Omental fat pad (tissue), 3 donors: ENCODE measurements at regions not wholly inside any gene's neighbourhood (a gene's known extent, or its start where the extent isn't known, plus 50 kb on each side); places are given as distances from the start of the nearest gene placed in this dataset.

Experiments used
- ATAC-seq: fragments of 150-250 bp; one replicate; pipeline ENCODE4 v1.9.1; 2016; ENCODE audit warnings: mild to moderate bottlenecking, moderate library complexity; ENCODE audit not compliant: low FRiP score
- DNase-seq: peaks from one replicate; pipeline ENCODE4 v3.0.0-alpha.2; 2019; ENCODE audit warnings: low spot score
- TF ChIP-seq, protein P1 (sequence below), 3 donors: fragments of 450-650 bp; IDR thresholded peaks; one replicate each; pipeline ENCODE4 v1.5.1; 2016 to 2017; ENCODE audit warnings: antibody characterized with exemption in 3 of 3, mild to moderate bottlenecking in 3 of 3, moderate library complexity in 2 of 3

DNA sequence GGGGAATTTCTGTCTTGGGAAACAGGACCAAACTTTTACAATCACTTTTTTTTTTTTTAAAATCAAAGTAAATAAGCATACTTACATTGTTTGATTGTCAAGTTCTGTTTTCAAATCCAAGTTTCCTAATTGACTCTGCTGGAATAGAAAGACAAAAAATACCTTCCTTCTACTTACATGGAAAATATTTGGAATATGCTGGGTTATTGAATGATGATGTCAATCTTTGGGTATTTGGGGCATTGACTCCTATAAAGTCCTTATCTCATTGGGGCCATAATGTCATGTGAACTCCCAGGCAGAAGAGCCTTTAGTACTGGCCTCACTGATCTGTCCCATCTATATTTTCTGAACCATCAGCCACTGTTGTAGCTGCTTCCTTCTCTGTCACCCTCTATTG, 122.6 kb upstream of the NOX3 start:
- ATAC-seq (no peak), DNase-seq (no peak)
- TF ChIP-seq, protein P1, sequence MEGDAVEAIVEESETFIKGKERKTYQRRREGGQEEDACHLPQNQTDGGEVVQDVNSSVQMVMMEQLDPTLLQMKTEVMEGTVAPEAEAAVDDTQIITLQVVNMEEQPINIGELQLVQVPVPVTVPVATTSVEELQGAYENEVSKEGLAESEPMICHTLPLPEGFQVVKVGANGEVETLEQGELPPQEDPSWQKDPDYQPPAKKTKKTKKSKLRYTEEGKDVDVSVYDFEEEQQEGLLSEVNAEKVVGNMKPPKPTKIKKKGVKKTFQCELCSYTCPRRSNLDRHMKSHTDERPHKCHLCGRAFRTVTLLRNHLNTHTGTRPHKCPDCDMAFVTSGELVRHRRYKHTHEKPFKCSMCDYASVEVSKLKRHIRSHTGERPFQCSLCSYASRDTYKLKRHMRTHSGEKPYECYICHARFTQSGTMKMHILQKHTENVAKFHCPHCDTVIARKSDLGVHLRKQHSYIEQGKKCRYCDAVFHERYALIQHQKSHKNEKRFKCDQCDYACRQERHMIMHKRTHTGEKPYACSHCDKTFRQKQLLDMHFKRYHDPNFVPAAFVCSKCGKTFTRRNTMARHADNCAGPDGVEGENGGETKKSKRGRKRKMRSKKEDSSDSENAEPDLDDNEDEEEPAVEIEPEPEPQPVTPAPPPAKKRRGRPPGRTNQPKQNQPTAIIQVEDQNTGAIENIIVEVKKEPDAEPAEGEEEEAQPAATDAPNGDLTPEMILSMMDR (IDR thresholded peaks at IDR 0.05), result no peak

DNA sequence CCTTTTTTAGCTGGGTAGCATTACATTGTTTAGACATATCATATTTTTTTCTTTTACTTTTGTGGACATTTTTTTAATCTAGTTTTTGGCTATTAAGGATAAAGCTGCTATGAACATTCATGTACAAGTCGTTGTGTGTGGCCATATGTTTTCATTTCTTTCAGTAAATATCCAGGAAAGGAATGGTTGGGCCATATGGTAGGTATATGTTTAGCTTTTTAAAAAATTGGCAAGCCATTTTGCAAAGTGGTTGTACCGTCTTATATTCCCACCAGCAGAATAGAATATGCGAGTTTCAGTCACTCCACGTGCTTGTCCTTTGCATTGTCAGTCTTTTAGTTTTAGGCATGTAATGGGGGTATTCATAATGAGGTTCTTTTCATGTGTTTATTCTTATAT, 106.3 kb upstream of the NOX3 start:
- ATAC-seq (no peak), DNase-seq (no peak)
- TF ChIP-seq, protein P1 (IDR thresholded peaks at IDR 0.05), result no peak

DNA sequence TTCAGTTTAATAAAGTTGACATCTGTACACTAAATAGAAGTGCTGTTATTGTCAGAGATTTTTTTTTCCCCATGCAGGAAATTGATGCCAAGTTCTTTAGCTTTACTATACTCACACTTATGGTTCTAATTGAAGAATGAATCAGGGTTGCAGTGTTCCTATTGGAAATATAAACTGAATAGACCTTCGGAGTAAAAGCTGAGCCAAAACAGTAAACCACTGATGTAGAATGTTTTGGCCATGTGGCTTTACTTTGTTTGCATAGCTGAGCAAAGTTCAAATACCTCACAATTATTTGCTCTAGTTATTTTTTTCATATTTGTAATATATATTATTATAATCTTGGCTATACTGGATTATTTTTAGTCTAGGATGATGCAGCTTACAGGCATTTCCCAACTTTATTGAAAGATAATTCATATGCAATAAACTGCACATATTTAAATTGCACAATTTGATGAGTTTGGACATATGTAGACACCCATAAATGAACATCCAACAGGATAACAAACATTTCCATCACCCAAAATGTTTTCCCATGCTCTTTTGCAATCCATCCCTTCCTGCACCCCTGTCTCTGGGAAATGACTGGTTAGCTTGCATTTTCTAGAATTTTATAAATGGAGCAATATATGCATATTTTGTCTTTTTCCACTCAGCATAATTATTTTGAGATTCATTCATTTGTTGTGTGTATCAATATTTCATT, 105.8 kb upstream of the NOX3 start:
- DNase-seq (no peak), ATAC-seq (no peak)
- TF ChIP-seq, protein P1 (IDR thresholded peaks at IDR 0.05), result no peak

DNA sequence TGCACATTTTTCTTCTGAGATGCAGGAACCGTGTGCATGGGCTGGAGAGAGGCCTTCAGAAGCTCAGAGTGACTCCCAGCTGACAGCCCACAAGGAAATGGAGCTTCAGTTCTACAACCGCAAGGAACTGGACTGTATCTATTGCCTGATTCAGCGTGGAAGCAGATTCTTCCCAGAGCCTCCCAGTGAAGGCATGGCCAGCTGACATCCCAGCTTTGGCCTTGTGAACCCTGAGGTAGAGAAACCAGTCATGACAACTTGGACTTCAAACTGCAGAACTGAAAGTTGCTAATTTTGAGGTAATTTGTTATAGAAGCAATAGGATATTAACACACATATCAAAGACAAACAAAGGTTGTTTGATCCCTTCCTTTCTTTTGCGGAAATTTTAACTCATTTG, 94.3 kb upstream of the NOX3 start:
- ATAC-seq (no peak), DNase-seq (no peak)
- TF ChIP-seq, protein P1 (IDR thresholded peaks at IDR 0.05), result no peak

DNA sequence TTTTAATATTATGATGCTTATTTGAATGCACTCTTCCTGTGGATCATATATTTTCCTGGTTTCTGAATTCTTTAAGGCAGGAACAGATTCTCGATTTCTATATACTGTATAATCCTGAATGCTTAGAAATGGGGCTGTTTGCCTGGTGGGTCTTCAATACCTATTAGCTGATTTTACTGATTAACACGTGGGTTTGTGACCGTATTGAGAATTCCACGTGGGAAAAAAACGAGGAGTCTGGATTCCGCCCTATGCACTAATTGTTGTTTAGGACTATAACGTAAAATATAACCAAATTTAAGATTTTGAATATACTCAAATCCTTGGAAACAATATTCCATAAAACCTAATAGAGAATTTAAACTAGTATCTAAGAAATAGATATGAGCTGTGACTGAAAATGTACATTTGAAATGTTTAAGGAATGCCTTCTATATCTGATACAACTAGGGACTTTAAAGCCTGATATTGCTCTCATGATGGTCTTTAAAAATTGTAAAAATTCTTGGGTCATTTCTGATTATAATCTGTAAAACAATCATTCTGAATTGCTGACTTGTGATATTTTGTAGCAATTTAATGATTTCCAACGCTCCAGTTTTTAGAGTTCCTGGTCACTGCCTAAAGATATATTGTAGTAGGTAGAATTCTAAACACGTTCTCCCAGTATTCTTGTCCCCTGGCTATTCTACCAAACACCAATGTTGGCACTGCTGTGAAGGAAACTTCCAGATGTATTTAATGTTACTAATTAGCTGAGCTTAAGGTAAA, 93.6 kb upstream of the NOX3 start:
- DNase-seq (no peak), ATAC-seq (no peak)
- TF ChIP-seq, protein P1 (IDR thresholded peaks at IDR 0.05), result no peak

DNA sequence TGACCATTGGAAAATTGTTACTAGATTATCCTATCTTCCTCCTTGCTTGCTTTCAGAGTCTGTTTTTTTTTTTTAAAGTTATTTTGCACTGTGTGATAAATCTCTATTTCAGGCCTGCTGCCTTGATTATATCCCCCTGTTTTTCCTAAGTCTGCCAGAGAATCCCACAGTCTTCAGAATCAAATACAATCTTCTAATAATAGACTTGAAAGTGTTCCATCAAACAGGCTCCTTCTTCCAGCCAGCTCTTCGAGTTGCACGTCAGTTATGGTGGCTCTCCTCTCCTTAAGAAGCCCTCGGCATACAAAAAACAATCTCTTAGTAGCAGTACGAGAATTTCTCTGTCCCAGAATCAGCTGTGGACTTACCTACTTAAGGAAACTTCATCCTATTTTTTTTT, 92.9 kb upstream of the NOX3 start:
- no peak for ATAC-seq
- TF ChIP-seq, protein P1 (IDR thresholded peaks at IDR 0.05), result no peak
- no peak for DNase-seq

DNA sequence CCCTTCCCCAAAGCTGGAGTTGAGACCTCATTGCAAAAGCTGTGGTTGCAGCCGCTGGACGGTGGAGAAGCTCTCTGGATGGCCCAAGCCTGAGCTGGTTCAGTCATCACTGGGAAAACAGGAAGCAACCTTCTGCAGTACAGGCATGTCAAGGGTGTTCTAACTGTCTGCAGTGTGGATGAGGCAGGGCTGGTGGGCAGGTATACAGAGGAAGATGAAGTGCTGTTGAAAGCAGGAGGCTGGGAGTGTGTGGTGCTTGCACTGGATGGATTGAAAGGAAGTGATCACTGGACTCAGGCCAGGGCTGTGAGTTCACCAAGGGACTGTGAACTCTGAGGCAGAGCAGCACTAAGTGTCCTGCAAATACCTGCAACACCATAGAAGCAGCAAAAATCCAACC, 89.0 kb upstream of the NOX3 start:
- DNase-seq (no peak), ATAC-seq (no peak)
- TF ChIP-seq, protein P1 (IDR thresholded peaks at IDR 0.05), result no peak
